ENCODE measurements at regions not wholly inside any gene's neighbourhood (a gene's known extent, or its start where the extent isn't known, plus 50 kb on each side); places are given as distances from the start of the nearest gene placed in this dataset.

DNA sequence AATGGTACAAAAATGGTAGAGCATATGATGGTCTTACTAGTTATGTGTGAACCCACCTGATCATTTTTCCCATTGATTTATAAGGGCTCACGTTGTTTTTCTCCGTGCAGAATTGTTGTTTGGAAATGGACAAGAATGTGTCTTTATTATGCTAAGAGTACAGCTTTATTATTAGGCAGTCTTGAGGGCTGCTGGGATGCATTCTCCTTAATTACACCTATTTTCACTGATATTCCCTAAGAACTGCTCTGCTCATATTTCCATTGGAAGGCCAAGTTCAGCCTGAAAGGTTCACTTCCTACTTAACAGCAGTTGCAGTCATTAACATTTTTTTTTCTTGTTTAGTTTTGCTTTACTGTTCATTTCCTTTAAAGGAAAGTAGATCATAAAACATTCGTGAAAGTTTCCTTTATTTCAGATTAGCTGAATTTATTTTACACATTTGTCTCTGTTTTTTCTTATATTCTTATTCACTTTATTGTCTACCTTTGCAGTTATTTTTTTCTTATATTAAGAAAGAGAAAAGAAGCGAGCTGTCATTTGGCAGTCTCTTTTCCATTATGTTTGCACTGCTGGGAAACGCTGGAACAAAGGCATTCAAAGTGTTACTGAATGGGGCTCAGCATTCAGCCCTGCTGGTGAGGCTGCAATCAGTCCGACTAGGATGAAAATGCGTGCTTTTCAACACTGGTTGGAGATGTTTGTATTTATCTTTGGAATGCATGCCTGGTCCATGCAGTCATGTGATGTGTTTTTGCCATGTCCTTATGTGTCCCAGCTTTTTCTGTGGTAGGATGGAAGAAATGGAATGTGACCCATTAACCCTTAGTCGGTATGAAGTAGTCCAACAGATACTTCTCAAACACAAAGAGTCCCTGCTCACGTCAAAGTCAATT is 602.7 kb upstream of the ZNF608 start:
- no peak for DNase-seq

DNA sequence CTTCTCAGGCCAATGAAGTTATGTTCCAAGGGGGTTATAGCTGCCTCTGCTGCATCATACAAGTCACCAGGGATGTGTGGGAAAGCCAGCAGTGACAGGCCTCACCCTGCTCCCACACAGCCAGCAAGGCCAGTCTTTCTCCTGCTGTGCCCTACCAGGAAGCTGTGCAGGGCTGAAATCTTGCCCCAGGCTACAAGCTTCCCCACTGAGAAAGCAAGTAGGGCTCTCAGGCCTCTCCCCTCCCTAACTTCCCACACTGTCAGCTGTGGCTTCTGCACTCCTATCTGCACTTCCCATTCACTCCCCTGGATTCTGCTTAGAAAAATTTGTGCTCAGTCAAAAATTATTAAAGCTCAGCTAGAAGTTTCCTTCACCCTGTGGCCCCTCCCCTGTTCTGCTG is 611.2 kb upstream of the ZNF608 start:
- DNase-seq = peak; percentile 16

DNA sequence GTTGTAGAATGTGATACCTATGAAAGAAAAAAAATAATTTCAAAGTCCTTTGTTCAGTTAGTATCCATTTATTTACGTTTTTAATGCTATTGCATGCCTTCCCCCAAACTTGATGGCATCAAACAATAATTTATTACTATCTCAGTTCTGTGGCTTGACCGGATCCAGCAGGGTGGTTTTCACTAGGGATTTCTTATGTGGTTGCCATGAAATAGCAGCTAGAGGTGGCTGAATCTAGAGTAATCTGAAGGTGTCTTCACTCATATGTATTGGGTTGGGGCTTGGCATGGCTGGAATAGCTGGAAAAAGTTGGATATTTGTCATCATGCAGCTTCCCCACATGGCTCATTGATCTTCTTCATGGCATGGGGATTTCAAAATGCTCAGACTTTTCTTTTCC is 619.3 kb upstream of the ZNF608 start:
- no peak for DNase-seq

DNA sequence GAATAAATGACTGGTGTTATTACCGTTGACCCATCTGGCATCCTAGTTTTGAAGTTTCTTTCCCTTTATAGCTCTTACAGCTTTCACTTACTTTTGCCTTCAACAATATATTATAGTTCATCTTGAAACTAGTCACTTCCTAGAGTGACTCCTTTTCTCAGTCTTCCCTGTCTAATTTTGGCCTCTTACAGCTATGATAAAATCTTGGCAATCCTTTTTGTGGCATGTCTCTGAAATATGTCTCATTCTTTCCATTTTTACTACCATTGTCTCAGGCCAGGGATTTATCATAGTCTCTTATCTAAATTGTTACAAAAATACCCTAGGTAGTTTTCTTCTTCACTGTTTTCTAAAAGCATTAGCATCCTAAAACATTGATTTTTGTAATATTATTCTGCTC is 621.3 kb upstream of the ZNF608 start:
- no peak for DNase-seq

DNA sequence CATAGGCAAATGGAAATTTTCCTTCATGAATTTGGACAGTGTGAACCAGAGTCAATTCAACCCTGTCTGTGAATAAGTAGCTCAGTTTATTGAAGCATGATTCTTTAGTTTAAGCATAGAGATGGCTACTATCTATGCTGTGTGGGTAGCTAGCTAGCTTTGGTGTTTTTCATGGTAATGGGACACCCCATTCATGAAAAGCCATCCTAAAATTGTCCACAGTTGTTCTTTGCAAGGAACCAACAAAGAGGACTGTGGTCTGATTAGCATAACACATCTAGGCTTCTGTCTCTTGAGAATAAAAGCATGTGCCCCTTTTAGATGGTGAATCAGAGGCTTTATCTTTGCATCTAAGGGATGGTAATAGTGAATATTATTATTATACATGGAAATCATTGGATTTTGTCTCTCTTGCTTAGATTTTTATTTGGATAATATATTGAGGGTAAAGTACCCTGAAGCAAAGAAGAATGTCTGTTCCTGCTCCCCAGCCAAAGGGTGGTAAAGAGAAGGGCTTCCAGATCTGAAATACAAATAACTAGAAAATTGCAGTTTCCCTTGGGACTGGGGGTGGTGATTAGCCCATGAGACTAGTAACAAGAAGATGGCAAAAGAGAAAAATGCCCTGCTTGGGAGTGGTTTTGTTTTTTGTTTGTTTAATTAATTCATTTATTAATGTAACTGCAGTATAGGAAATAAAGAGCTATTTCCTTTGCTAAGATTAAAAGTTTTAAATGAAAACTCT is 624.2 kb upstream of the ZNF608 start:
- no peak for DNase-seq

DNA sequence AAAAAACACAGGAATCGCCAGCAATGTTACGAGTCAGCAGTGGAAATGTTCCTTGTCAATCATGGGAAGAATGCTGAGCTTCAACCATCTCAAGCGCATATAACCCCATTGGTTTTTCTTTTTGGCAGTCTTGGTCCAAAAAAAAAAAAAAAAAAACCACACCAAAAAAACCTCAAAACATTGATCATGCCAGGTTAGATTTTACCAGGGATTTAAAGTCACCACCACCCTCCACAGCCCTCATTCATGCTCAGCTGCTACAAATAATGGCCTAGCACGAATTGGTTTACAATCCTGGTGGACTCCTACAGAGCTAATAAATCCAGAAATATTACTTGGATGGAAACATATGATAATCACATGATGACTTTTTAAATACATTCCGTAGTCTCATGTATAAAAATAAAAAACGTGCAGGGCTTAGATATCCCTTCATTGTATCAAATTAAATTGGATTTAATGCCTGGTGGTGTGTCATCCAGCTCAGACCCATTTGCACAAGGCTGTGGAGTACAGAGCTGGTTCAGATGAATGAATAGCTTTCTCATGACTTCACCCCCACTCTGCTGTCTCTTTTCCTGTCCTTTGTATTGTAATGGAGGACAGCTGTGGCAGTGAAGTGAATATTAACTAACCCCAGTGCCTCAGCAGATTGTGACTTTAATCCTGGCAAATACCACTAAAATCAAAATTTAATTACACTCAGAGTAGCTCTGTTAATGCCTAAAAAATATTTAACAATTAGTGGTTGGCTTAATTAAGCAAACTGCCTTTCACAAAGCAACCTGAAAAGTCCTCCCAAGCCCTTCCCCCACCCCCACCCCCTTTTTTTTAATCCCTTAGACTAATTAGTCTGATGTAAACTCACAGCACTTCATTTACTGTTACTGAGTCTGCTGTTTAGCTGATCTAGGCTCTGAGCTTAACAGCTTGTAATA is 626.5 kb upstream of the ZNF608 start:
- DNase-seq = peak; percentile 48 to 85

DNA sequence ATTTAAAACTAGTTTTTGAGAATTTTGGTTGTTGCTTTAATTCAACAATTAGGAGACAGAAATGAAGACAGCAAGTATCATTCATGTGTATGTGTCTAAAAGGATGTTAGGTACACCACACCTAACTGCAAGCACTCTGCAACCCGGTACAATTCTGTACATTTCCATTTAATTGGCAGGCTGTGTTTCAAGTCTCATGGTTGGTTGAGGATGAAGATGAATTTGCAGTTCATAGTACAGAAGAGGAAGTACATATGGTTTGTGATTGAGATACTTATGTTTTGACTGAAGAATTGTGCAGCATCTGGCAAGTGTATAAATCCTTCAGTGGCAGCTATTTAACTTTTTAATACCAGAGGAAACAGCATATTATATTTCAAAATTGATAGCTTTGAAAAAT is 628.7 kb upstream of the ZNF608 start:
- DNase-seq = no peak

DNA sequence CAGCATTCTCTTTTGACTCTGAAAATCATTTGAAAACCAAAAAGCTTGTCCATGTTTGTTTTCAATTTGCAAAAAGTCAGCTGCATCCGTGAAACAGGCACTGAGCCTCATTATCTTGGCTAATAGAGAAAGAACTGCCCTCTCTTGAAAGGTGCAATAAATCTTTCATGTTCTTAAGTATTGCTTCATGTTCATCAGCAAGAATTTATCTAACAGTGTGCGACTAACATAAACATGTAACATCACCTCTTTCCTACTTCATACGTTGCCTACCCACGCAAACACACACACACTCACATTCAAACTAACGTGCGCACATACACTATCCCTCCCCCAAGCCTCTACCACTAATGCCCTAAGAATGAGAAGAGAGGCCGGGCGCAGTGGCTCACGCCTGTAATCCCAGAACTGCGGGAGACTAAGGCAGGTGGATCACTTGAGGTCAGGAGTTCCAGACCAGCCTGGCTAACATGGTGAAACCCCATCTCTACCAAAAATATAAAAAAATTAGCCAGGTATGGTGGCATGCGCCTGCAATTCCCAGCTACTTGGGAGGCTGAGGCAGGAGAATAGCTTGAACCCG is 629.7 kb upstream of the ZNF608 start:
- DNase-seq = no peak

DNA sequence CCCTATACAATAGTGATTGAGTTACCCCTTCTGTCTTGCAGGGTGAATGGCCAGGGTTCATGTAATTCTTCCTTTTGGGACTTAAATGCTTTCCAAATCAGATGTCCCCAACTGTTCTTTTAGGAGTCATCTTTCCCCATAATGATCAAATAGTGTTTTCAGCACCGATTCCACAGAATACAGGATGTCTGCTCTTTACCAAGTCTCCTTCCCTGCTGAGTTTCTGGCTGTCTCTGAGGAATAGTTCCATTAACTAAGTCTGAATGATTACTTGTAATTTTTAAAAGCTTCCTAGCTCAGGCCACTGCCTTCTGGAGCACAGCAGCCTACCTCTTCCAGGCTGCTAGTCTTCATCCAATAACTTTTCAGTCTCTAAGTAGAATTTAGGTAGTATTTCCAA is 630.7 kb upstream of the ZNF608 start:
- DNase-seq = no peak

DNA sequence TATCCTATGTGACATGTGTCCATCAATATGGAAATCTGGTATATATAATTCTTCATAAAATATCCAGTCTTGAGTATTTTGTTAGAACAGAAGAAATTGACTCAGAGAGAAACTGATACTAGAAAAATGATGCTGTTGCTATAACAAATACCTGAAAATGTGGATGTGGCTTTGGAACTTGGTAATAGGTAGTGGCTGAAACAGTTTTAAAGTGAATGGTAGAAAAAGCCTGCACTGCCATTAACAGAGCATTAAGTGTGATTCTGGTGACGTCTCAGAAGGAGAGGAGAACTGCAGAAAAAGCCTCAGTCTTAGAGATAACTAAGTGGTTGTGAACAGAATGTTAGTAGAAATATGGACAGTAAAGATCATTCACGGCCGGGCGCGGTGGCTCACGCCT is 634.9 kb upstream of the ZNF608 start:
- no peak for DNase-seq

DNA sequence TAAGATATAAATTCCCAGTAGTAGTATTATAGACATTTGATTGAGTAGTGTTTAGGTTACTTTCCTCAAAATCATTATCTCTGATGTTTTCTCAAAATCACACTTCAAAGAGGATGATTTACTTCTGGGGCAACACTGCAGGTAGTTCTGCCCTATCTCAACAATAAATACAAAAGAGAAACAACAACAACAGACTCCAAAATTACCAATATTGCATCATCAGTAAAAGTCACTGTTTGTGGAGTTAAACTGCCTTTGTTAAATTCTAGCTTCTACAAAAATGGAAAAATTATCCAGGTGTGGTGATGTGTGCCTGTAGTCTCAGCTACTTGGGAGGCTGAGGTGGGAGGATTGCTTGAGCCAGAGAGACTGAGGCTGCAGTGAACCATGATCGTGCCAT is 637.6 kb upstream of the ZNF608 start:
- no peak for DNase-seq

DNA sequence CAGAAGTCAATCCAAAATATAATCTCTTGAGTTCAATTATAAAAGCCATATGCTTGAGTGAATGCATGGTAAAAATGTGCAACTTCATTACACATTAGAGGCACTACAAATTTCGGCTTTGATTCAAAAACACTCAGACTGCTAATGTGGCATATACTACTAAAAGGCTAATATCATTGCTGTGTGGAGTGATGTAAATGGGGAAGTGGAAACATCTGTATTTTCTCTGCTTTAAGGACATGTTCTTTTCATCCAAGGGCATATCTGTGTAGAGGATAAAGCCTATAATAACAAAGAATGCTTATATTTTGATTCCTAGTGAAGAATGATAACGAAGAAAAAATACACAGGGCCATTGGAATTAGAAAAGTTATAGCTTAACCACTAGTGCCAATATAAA is 643.9 kb upstream of the ZNF608 start:
- DNase-seq = no peak

DNA sequence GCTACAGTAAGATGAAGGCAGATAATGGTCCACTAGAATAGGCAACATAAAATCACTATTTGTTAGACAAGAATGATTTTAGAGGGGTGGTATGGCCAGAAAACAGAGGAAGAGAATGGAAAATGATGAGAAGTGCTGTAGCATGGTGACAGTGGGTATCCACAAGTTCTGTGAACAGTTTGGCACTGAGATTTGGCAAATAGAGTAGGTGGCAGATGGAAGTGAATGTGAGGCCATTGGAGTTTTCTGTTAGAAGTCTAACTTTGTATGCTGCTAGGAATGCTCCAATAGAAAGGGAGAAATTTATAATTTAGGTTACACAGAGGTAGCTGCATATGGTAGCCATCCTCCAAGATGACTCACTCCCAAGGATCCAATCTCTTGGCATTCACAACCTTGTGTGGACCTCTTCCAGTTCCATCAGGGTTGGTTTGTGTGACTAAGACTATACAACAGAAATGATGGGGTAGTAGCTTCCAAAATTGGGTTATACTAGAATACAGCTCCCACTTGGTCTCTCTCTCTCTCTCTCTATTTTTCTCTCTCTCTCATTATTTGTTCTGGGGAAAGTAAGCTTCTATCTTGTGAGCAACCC is 646.9 kb upstream of the ZNF608 start:
- no peak for DNase-seq

DNA sequence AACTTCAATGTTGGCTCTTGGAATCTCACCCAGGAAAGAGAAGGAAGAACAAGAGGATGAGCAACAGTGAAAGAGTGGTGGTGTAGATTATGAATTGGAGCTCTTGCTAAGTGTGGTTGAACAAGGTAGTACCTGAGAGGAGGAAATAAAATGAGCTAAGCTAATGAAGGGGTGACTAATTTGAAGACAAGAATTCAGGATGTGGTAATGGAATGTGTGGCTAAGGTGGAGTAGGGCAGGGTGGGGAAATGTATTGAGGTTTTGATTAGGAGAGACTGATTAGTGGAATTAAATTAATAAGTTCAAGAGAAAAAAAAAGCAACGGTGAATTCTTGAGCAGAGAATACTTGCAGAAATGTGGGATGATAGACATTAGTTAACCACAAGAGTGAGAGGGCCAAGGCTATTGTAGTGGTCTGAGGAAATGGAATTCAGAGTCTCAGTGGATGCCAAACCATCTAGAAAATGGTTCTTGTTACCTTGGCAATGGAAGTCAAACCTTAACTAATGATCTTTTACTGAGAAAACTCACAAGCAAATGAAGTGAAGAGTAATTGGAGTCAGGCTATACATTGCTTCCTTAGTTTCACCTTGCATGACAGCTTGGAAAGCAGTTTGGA is 648.3 kb upstream of the ZNF608 start:
- DNase-seq = no peak

DNA sequence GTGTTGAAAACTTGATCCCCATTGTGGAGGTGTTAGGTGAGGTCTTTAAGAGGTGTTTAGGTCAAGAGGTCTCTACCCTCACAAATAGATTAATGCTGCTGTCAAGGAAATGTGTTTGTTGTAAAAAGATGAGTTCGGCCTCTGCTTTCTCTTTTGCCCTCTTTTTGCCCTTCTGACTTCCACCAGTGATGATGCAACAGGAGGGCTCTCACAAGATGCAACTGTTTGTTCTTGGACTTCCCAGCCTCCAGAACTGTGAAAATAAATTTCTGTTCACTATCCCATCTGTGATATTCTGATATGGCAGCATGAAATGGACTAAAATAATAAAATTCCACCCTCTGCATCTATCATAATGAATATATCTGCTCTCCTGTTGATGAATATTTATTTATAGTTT is 650.0 kb upstream of the ZNF608 start:
- DNase-seq = no peak

DNA sequence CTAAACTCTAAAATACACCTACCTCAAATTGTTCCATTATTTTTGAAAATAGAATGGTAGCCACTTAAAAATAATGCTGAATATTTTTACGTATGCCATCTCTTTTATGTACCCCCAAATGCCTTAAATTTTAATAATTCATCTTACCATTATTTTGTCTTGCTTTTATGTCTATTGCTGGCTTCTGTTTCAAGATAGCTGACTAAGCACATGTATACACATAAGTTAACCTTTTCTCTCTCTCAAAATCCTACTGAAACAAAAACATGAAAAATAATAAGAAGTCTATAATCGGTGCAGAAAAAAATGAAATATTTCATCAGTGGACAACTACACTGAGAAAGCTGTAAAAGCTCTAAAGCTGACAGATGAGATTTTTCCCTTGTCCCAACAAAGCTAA is 652.0 kb upstream of the ZNF608 start:
- DNase-seq = no peak

DNA sequence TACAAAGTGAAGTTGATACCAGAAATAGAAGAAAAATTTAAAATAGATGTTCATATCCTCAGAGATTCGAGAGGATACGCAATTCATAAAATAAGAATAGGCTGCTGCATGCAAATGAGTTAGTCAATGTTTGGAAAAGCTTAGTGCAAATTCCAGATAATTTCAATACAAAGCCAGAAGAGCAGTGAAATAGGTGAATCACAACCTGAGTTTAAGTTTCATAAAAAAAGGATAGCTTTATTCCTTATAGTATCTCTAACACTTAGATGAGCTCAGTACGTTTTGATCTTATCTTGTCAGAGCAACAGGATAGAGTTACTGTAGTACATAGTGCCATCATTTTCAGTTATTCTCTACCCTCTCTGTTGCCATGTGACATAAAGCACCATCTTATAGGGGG is 653.4 kb upstream of the ZNF608 start:
- no peak for DNase-seq

DNA sequence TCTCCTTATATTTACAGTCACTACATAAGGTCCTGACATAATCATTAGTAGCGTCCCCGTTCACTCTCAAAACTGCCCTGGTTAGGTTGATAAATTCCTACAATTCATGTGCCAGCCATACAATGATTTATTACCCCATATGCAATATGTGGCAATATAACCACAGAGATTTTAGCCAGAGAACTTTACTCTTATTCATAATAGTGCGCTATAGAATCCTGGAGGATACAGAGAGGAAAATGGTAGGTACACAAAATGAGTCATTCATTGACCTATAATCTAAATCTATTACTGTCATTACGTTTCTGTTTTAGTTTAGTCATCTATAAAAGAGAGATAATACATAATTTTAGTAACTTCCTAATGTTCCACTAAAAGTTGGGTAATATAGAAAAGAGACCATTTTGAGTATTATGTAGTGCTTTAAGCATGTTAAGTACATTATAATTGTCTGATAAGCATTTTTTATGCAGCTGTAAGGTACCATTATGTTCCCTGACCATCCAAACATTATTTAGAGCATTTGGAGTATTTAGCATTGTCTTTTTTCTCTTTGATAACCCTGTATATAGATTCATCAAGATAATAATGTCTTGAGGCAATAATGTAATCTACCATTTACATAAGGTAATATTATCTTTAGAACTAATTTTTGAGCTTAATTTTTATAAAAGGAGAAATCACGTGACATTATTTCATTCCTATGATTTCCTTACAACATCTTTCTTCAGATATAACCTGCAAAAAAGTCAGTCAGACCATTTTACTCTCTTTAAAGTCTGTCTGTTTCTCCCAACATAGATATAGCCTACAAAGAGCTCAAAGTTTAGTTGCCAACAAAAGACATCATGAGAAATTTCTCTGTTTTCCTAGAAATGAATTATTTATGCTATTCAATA is 655.5 kb upstream of the ZNF608 start:
- DNase-seq = peak in 1 of 2 experiments; percentile 32

DNA sequence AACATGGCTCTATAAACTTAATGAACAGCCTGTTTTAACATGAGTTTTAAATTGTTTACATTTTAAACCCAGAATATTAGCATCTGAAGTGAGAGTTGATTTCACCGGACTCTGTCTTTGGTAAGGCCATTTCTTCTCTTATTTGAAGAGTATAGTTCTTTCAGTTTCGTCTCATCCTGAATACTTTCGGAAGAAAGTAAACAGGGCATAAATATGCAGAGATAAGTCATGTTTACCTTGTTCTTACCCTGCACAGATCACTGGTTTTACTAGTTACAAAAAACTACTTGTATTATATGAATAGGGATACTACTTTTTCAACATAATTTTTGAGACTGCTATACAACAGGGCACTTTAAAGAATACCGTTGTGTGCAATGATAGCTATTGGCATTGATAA is 656.3 kb upstream of the ZNF608 start:
- DNase-seq = no peak

DNA sequence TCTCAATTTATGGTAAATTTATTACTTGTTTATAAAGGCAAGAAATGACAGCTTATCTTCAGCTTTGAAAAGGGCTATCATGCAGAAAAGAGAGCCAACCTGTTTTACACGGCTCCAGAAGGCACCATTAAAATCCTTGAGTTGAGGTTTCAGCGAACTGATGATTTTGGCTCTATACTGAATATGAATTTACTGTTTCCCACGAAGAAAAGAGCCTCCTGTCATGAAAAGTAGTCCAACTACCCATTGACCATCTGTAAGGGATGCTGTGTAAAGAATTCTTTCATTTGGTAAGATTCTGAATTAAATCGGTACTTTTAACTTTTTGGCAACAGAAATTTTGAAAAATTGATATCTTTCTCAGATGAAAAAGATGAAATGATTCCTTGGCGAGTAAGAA is 657.6 kb upstream of the ZNF608 start:
- no peak for DNase-seq
